Mesendoderm (in vitro differentiated cells): ENCODE measurements at regions not wholly inside any gene's neighbourhood (a gene's known extent, or its start where the extent isn't known, plus 50 kb on each side); places are given as distances from the start of the nearest gene placed in this dataset.

Experiments
- DNase-seq: peaks from one replicate; pipeline ENCODE4 v3.0.0; 2013
- H2AK5ac ChIP-seq: 2 replicates; pipeline ENCODE4 v1.6.1; 2013; ENCODE audit warnings: low read length, inconsistent platforms
- H2BK120ac ChIP-seq: 2 replicates; pipeline ENCODE4 v1.6.1; 2013; ENCODE audit warnings: low read depth, mild to moderate bottlenecking, low read length, moderate library complexity, mixed read lengths
- H2BK15ac ChIP-seq: replicated peaks from 2 replicates; pipeline ENCODE4 v1.6.1; 2013; ENCODE audit warnings: low read depth, mild to moderate bottlenecking, moderate library complexity
- H2BK5ac ChIP-seq: 2 replicates; pipeline ENCODE4 v1.6.1; 2013; ENCODE audit warnings: low read length, inconsistent platforms
- H3K18ac ChIP-seq: 2 replicates; pipeline ENCODE4 v1.6.1; 2013; ENCODE audit warnings: mild to moderate bottlenecking, low read length, mixed read lengths
- H3K23ac ChIP-seq: one replicate; pipeline ENCODE4 v1.6.1; 2013; ENCODE audit warnings: low read length
- H3K27ac ChIP-seq: 2 replicates; pipeline ENCODE4 v1.5.1; 2013; ENCODE audit warnings: low read depth, mild to moderate bottlenecking, inconsistent platforms, low read length, moderate library complexity
- H3K27me3 ChIP-seq: 2 replicates; pipeline ENCODE4 v1.6.1; 2013; ENCODE audit warnings: low read length, control low read depth, mild to moderate bottlenecking, inconsistent platforms; ENCODE audit not compliant: insufficient read depth, poor library complexity
- H3K36me3 ChIP-seq: 2 replicates; pipeline ENCODE4 v1.6.1; 2013; ENCODE audit warnings: low read length, inconsistent platforms; ENCODE audit not compliant: control insufficient read depth, insufficient read depth
- H3K4ac ChIP-seq: one replicate; pipeline ENCODE4 v1.6.1; 2013; ENCODE audit warnings: low read depth, mild to moderate bottlenecking, low read length, moderate library complexity
- H3K4me1 ChIP-seq: 2 replicates; pipeline ENCODE4 v1.6.1; 2013; ENCODE audit warnings: low read depth, low read length, inconsistent platforms; ENCODE audit not compliant: control insufficient read depth
- H3K4me2 ChIP-seq: 2 replicates; pipeline ENCODE4 v1.6.1; 2013; ENCODE audit warnings: low read length
- H3K4me3 ChIP-seq: 2 replicates; pipeline ENCODE4 v1.5.1; 2013; ENCODE audit warnings: mild to moderate bottlenecking, low read length
- H3K56ac ChIP-seq: one replicate; pipeline ENCODE4 v1.6.1; 2013; ENCODE audit warnings: low read length
- H3K79me1 ChIP-seq: 2 replicates; pipeline ENCODE4 v1.6.1; 2013; ENCODE audit warnings: low read length, inconsistent platforms
- H3K79me2 ChIP-seq: 2 replicates; pipeline ENCODE4 v1.6.1; 2013; ENCODE audit warnings: mild to moderate bottlenecking, low read length; ENCODE audit not compliant: control insufficient read depth, insufficient read depth
- H3K9ac ChIP-seq: 2 replicates; pipeline ENCODE4 v1.6.1; 2013; ENCODE audit warnings: low read length, inconsistent platforms
- H4K5ac ChIP-seq: one replicate; pipeline ENCODE4 v1.6.1; 2013; ENCODE audit warnings: low read length
- H4K8ac ChIP-seq: one replicate; pipeline ENCODE4 v1.6.1; 2013; ENCODE audit warnings: low read depth, mild to moderate bottlenecking, control low read depth, low read length, moderate library complexity
- WGBS: extraction: QIAGEN DNeasy Blood & Tissue Kit; methylation state at CpG from one replicate; pipeline ENCODE4 v1.1.7; 2013; ENCODE audit warnings: low lambda C conversion rate, missing lambda C conversion rate; ENCODE audit not compliant: insufficient coverage; ENCODE audit errors: extremely low coverage; 5-methylcytosine and 5-hydroxymethylcytosine counted together

GRCh38 chr18:25935356-25935755 lies 155.1 kb downstream of the SS18 start:
- Histone ChIP-seq H2BK15ac (no peak overlapping the region), H3K23ac (no peak overlapping the region), H2AK5ac (no peak overlapping the region), H3K9ac (no peak overlapping the region), H3K4me2 (no peak overlapping the region), H3K4me3 (no peak overlapping the region), H3K56ac (no peak overlapping the region), H3K18ac (no peak overlapping the region), H3K27ac (no peak overlapping the region), H3K27me3 (no peaks in the 10 kb centered on the region), H3K4ac (no peak overlapping the region), H3K79me2 (no peaks in the 10 kb centered on the region), H3K4me1 (no peaks in the 10 kb centered on the region), H3K36me3 (no peaks in the 10 kb centered on the region), H4K5ac (no peak overlapping the region), H4K8ac (no peak overlapping the region), H2BK5ac (no peak overlapping the region), H2BK120ac (no peak overlapping the region), H3K79me1 (no peaks in the 10 kb centered on the region)
- WGBS = no CpG with 5 or more reads among the region's 1 CpG
- no peak for DNase-seq

- H2BK120ac ChIP-seq = no peak overlapping the region
- no peak overlapping the region for H3K9ac ChIP-seq
- no peaks in the 10 kb centered on the region for H3K4me1 ChIP-seq
- no peak overlapping the region for H2AK5ac ChIP-seq
- H3K79me1 ChIP-seq = no peaks in the 10 kb centered on the region
- H3K23ac ChIP-seq = no peak overlapping the region
- no peak overlapping the region for H2BK15ac ChIP-seq
- no peak overlapping the region for H4K5ac ChIP-seq
- H3K79me2 ChIP-seq = no peaks in the 10 kb centered on the region
- H3K4me2 ChIP-seq = no peak overlapping the region
- H2BK5ac ChIP-seq = no peak overlapping the region
- no peak overlapping the region for H3K18ac ChIP-seq
- WGBS = no CpG with 5 or more reads among the region's 1 CpG
- no peaks in the 10 kb centered on the region for H3K27me3 ChIP-seq
- no peak overlapping the region for H3K56ac ChIP-seq
- no peak overlapping the region for H3K27ac ChIP-seq
- no peak for DNase-seq
- H3K36me3 ChIP-seq = no peaks in the 10 kb centered on the region
- no peak overlapping the region for H4K8ac ChIP-seq
- no peak overlapping the region for H3K4ac ChIP-seq
- no peak overlapping the region for H3K4me3 ChIP-seq
Observed at GRCh38 chr18:25931126-25931525, 159.3 kb downstream of the SS18 start.

- Histone ChIP-seq H2BK120ac (no peak overlapping the region), H4K5ac (no peak overlapping the region)
- no CpG with 5 or more reads among the region's 2 CpGs for WGBS
Observed at GRCh38 chr18:25929787-25930186, 160.6 kb downstream of the SS18 start.

GRCh38 chr18:25927830-25928229 lies 162.6 kb downstream of the SS18 start:
- Histone ChIP-seq H3K4me1 (no peaks in the 10 kb centered on the region), H3K56ac (no peak overlapping the region), H3K79me1 (no peaks in the 10 kb centered on the region), H3K23ac (no peak overlapping the region), H2AK5ac (no peak overlapping the region), H2BK15ac (no peak overlapping the region), H3K36me3 (no peaks in the 10 kb centered on the region), H3K27me3 (no peaks in the 10 kb centered on the region), H2BK5ac (no peak overlapping the region), H2BK120ac (no peak overlapping the region), H3K4me3 (no peak overlapping the region), H4K5ac (no peak overlapping the region), H4K8ac (no peak overlapping the region), H3K4ac (no peak overlapping the region), H3K18ac (no peak overlapping the region), H3K27ac (no peak overlapping the region), H3K79me2 (no peaks in the 10 kb centered on the region), H3K9ac (no peak overlapping the region), H3K4me2 (no peak overlapping the region)
- WGBS = no CpG with 5 or more reads among the region's 2 CpGs
- no peak for DNase-seq

More at GRCh38 chr18:25929787-25930186, 160.6 kb downstream of the SS18 start:
- Histone ChIP-seq H3K4me2 (no peak overlapping the region), H3K4me3 (no peak overlapping the region), H3K79me1 (no peaks in the 10 kb centered on the region), H4K8ac (no peak overlapping the region), H3K56ac (no peak overlapping the region), H3K79me2 (no peaks in the 10 kb centered on the region), H3K36me3 (no peaks in the 10 kb centered on the region), H3K4me1 (no peaks in the 10 kb centered on the region), H3K18ac (no peak overlapping the region), H2AK5ac (no peak overlapping the region), H2BK15ac (no peak overlapping the region), H2BK5ac (no peak overlapping the region), H3K27me3 (no peaks in the 10 kb centered on the region), H3K9ac (no peak overlapping the region), H3K23ac (no peak overlapping the region), H3K4ac (no peak overlapping the region), H3K27ac (no peak overlapping the region)
- no peak for DNase-seq

- Histone ChIP-seq H3K18ac (no peak overlapping the region), H4K8ac (no peak overlapping the region), H2BK120ac (no peak overlapping the region), H3K23ac (no peak overlapping the region), H3K4ac (no peak overlapping the region), H4K5ac (no peak overlapping the region), H3K79me1 (no peaks in the 10 kb centered on the region), H2BK5ac (no peak overlapping the region), H3K4me2 (no peak overlapping the region), H3K4me1 (no peaks in the 10 kb centered on the region), H2BK15ac (no peak overlapping the region), H3K79me2 (no peaks in the 10 kb centered on the region), H2AK5ac (no peak overlapping the region), H3K4me3 (no peak overlapping the region), H3K27me3 (no peaks in the 10 kb centered on the region), H3K36me3 (no peaks in the 10 kb centered on the region), H3K9ac (no peak overlapping the region), H3K56ac (no peak overlapping the region), H3K27ac (no peak overlapping the region)
- WGBS = no CpG with 5 or more reads among the region's 4 CpGs
- DNase-seq = no peak
Observed at GRCh38 chr18:25923193-25923592, 167.2 kb downstream of the SS18 start.

- Histone ChIP-seq H3K4me2 (no peak overlapping the region), H2AK5ac (no peak overlapping the region), H3K27ac (no peak overlapping the region), H3K4me3 (no peak overlapping the region), H3K4me1 (no peaks in the 10 kb centered on the region), H3K79me2 (no peaks in the 10 kb centered on the region), H3K36me3 (no peaks in the 10 kb centered on the region), H3K4ac (no peak overlapping the region), H3K79me1 (no peaks in the 10 kb centered on the region), H3K23ac (no peak overlapping the region), H4K8ac (no peak overlapping the region), H3K18ac (no peak overlapping the region), H2BK15ac (no peak overlapping the region), H3K9ac (no peak overlapping the region), H3K56ac (peak overlapping the region; percentile 18), H4K5ac (peak overlapping the region; percentile 84), H2BK120ac (no peak overlapping the region), H2BK5ac (no peak overlapping the region), H3K27me3 (no peaks in the 10 kb centered on the region)
- no CpG with 5 or more reads among the region's 13 CpGs for WGBS
- peak; percentile 86 for DNase-seq
Observed at GRCh38 chr18:25921677-25922421, 168.6 kb downstream of the SS18 start.
